NCI-H128 (cell line): ENCODE measurements at regions not wholly inside any gene's neighbourhood (a gene's known extent, or its start where the extent isn't known, plus 50 kb on each side); places are given as distances from the start of the nearest gene placed in this dataset.

ENCODE experiments used
- DNase-seq: peaks from one replicate; lab custom pipeline; 2025; ENCODE audit not compliant: unreplicated experiment; lab: John Stamatoyannopoulos, UW

DNA sequence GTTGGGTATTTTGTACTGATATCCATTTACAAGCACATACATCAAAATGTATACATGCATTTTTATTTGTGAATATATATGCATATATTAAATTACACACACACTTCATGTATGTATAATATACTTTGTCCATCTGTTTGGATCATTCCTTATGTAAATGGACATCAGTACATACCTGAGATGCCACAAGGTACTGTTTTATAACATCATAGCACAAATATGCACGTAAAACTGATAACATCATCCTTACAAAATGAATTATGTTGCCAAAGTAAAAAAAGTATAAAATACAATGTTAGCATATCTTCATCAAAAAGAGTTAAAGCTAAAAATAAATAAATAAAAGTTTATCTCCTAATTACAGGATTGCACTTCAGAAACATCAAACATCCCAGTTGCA lies 634.8 kb upstream of the UBE2E2 start:
- no peak for DNase-seq

GRCh38 chr3:22569570-22569969 lies 633.6 kb upstream of the UBE2E2 start:
- no peak for DNase-seq

- DNase-seq: no peak
These were observed 622.1 kb upstream of the UBE2E2 start for GRCh38 chr3:22581007-22581406.

DNA sequence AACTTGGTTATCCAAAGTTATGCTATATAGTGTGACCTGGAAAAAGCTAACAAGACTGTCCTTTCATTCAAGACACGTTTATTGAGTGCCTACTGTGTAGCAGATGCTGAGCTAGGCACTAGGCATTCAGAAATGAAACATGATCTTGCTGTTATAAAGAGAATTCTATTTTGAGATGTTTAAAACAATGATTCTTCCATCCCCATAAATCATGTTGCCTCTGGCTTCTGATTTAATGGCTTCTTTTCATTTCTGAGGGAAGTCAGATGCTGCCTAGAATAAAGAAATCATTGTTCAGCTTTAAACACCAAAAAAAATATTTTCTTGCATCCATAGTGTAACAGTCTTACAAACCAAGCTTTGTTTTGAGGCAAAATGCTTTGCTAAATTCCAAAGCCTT lies 620.9 kb upstream of the UBE2E2 start:
- no peak for DNase-seq

- no peak for DNase-seq
These were observed 617.6 kb upstream of the UBE2E2 start for GRCh38 chr3:22585504-22585903.

DNA sequence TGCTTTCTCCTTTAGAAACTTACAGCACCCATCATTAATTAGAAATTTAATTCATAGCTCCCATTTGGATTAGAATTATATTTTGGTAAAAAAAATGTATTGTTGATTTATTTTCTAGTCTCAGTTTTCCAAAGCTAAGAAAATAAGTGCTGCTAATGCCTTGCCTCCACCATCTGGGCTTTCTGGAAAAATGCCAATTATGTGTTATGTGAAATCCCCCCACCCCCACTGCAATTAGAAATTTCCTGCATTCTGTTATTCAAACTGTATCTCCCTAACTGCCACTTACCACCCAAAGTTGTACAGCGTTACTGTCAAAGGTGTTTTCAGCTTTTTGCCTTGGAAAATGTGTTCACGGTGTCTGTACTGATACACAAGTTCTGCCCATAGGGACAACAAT lies 617.2 kb upstream of the UBE2E2 start:
- DNase-seq: no peak

DNA sequence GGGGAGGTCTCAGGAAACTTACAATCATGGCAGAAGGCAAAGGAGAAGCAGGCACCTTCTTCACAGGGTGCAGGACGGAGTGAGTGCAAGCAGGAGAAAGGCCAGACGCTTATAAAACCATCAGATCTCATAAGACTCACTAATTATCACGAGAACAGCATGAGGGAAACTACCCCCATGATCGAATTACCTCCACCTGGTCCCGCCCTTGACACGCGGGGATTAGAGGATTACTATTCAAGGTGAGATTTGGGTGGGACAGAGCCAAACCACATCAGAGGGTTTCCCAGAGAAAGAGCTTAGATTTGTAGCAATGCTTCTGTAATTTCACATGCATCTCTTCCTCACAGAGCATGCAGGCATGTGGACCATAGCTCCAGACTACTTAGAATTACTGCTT lies 615.7 kb upstream of the UBE2E2 start:
- no peak for DNase-seq

DNA sequence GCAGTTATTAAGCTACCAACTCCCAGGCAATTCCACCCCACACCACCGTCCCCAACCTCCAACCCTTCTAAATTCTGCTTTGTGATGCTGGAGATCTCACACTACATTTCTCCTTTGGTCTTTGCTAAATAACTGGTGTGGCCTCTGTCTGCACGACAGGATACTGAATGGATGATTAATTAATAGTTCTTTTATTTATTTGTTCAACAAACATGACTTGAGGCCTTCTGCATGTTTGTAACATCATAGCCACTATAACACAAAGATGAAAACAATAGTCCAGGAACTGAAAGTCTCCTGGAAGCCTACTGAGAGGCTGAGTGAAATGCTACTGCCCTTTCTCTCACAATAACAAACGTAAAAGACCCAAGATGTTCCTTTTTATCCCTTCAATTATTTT lies 609.5 kb upstream of the UBE2E2 start:
- DNase-seq: no peak

DNA sequence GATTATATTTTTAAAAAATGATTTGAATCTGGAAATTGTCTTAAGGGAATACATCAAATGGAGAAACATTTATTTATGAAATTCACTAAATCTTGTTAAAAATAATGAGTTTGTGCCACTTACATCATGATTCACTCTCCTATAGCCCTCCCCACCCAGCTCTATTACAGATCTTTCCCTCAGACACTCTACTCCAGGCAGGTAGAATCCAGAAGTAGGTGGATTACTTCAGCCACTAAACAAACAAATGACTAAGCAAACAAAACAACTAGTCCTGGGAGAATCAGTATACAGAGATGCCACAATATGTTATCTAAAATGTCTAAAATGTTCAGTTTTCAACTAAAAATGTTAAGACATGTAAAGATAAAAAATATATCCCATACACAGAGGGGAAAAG lies 608.1 kb upstream of the UBE2E2 start:
- no peak for DNase-seq

DNA sequence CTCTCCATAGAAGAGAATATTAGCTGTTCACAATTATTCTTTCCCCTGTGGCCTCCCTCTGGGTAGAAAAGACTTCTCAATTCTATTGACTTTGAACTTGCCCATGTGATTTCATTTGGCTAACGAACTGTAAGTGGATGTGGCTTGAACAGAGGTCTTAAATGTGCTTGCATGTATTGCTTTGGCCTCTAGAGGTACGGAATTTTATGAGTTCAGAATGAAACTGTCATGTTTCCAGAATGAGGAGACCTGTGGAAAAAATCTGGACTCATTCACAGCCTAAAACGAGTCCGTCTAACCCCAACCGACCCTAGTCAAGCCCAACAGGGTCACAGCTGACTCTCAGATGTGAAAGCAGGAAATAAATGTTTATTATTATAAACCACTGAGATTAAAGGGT lies 596.7 kb upstream of the UBE2E2 start:
- no peak for DNase-seq

- no peak for DNase-seq
These were observed 596.2 kb upstream of the UBE2E2 start for GRCh38 chr3:22606938-22607337.

DNA sequence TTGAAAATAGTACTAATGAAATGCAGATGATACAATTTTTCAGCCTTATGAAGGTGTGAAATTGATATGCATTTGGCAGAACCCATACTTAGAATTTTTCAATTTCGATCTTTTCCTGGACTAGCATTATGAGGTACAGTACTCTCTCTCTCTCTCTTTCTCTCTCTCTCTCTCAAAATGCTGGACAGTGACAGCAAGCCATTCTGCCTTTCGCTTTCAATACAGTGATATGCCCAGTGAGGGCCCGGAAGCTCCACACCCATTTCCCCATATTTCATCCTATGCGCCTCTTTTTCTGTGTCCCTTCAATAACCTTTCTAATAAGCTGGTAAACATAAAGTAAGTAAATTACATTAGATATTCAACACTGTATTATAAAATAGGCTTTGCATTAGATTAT lies 595.0 kb upstream of the UBE2E2 start:
- DNase-seq: no peak

- no peak for DNase-seq
These were observed 594.4 kb upstream of the UBE2E2 start for GRCh38 chr3:22608721-22609120.

DNA sequence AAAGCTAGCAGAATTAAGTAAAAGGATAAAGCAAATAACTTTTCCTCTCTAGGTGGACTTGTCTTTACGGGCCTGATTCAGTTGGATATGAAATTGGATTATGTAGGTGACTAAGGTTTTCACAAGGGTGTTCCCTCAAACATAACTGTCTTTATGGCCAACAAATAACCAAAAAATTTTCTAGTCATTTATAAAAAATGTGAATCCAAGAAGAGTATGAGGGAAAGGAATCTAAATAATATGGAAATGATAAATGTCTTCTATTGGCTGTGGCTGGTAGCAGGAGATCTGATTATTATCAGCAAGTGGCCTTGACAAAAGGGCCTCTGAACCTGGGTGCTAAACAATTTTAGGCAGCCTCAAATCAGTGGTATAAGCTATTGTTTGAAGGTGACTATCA lies 594.0 kb upstream of the UBE2E2 start:
- no peak for DNase-seq

GRCh38 chr3:22612927-22613326 lies 590.2 kb upstream of the UBE2E2 start:
- DNase-seq: no peak

- no peak for DNase-seq
These were observed 587.3 kb upstream of the UBE2E2 start for GRCh38 chr3:22615790-22616189.

- DNase-seq: no peak
These were observed 585.8 kb upstream of the UBE2E2 start for GRCh38 chr3:22617372-22617771.

DNA sequence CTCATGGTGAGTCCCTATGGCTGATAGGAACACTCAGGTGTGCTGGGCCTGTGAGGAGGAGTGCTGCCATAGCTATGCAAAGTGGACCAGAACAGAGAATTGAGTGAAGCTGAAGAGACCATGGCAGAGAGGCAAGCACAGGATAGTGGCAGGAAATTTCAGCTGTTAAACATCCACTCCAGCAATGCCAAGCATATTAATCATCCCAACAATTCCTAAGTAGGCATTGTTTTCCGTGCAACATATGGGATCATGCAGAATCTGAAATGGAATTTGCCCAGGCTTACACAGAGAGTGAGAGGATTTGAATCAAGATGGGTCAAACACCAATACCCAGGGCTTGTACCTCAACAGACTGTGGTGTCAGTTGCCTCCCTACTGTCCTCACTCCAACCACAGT lies 582.6 kb upstream of the UBE2E2 start:
- no peak for DNase-seq

GRCh38 chr3:22621205-22621809 lies 581.8 kb upstream of the UBE2E2 start:
- no peak for DNase-seq

DNA sequence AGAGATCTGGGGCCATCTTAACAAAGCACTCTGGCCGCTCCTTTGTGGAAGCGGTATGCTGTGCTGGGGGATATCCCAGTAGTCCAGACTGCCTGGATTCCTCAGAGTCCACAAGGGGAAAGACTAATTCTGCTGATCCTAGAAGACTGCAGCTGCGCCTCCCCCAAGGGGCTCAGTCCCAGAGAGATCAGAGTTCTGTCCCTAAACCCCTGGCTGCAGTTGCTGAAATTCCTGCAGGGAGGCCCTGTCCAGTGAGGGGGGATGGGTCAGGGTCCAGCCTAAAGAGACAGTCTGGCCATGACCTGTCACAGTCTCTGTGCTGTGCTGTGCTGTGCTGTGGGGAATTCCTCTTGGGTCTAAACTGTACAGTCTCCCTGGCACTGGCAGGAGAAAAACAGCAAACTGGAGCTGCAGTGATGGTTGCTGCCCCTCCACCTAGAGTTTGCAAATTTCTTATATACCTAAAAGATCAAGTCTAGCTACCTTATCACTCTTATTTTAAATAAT lies 575.1 kb upstream of the UBE2E2 start:
- DNase-seq: no peak

- DNase-seq: no peak
These were observed 570.6 kb upstream of the UBE2E2 start for GRCh38 chr3:22632536-22632935.

GRCh38 chr3:22634433-22634832 lies 568.7 kb upstream of the UBE2E2 start:
- no peak for DNase-seq

DNA sequence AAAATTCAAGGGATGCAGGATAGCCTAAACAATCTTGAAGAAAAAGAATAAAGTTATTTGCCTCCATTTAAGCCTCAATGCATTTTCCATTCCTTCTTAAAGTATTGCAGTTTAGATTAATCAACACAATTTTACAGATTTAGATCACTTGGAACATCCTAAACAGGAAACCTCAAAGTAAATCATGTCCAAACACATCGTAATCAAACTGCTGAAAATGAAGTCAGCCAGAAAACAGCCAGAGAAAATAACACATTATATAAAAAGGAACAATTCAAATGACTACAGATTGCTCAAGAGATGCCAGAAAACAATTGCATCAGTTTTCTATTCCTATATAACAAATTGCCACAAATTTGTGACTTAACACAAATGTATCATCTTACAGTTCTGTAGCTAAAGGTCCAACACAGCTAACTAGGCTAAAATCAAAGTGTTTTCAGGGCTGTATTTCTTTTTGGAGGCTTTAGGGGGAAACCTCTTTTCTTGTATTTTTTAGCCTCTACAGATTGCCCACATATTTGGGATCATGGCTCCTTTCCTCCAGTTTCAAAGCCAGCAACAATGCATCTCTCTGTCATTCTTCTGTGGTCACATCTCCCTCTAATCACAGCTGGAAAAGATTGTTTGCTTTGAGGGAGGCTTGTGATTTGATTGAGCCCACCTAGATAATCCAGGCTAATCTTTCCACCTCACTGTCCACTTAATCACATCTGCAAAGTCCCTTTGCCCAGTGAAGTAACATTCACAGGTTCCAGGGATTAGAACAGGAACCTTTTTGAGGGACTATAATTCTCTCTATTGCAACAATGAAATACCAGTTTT lies 543.3 kb upstream of the UBE2E2 start:
- DNase-seq: no peak
